Esophagus muscularis mucosa (tissue), 4 donors: ENCODE measurements at regions not wholly inside any gene's neighbourhood (a gene's known extent, or its start where the extent isn't known, plus 50 kb on each side); places are given as distances from the start of the nearest gene placed in this dataset.

Experiments used
- CTCF ChIP-seq, 3 experiments: fragments of 200-600 bp in 2 of 3; fragments of 450-650 bp in 1 of 3; sonication (generic) in 2 of 3; IDR thresholded peaks; one replicate each; pipeline ENCODE4 v1.5.1; 2017 to 2019; ENCODE audit warnings: antibody characterized with exemption in 3 of 3, mild to moderate bottlenecking in 2 of 3, moderate library complexity in 1 of 3
- EP300 ChIP-seq: sonication (generic); formaldehyde crosslinking; IDR thresholded peaks from one replicate; pipeline ENCODE4 v1.6.1; 2017; ENCODE audit warnings: antibody characterized with exemption
- POLR2A ChIP-seq: fragments of 450-650 bp; IDR thresholded peaks from one replicate; pipeline ENCODE4 v1.6.1; 2017; ENCODE audit warnings: antibody characterized with exemption, moderate library complexity, mild to moderate bottlenecking, low read depth
- POLR2AphosphoS5 ChIP-seq, 2 donors: sonication (generic); formaldehyde crosslinking; IDR thresholded peaks; one replicate each; pipeline ENCODE4 v1.6.1; 2017; ENCODE audit warnings: antibody characterized with exemption in 2 of 2

GRCh38 chr2:142218471-142218870 is 87.7 kb upstream of the LRP1B start:
- TF ChIP-seq POLR2AphosphoS5 (IDR thresholded peaks at IDR 0.05), result no peak
- no peak for TF ChIP-seq CTCF (IDR thresholded peaks at IDR 0.05)
- TF ChIP-seq EP300, result no peak
- TF ChIP-seq POLR2A, result no peak
